Right lobe of liver (tissue), 6 donors: ENCODE measurements at regions not wholly inside any gene's neighbourhood (a gene's known extent, or its start where the extent isn't known, plus 50 kb on each side); places are given as distances from the start of the nearest gene placed in this dataset.
"Not testable (repeated sequence)": the region's sequence is repeated elsewhere in the genome, so short reads cannot be mapped to it uniquely, and the experiment has no call there.

Source experiments
- ATAC-seq, 4 donors: fragments of 200-7000 bp; cut with Tn5 transposase; one replicate each; pipeline ENCODE4 v1.9.1; 2020; ENCODE audit warnings: mild to moderate bottlenecking in 4 of 4, moderate library complexity in 4 of 4
- DNase-seq, 3 donors: peaks; one replicate each; pipeline ENCODE4 v3.0.0-alpha.2; 2020
- H3K27ac ChIP-seq, 3 donors: fragments of 200-600 bp; one replicate each; pipeline ENCODE4 v1.8.0; 2022
- H3K27me3 ChIP-seq, 2 donors: fragments of 200-600 bp; one replicate each; pipeline ENCODE4 v1.8.0; 2022
- H3K36me3 ChIP-seq, 4 donors: fragments of 200-600 bp; sonication (generic) in 1 of 4; one replicate each; pipeline versions ENCODE4 v1.5.1 to v1.8.0; 2017 to 2022; ENCODE audit warnings: control low read depth in 1 of 4
- H3K4me1 ChIP-seq, 4 donors: fragments of 200-600 bp; sonication (generic) in 1 of 4; one replicate each; pipeline versions ENCODE4 v1.5.1 to v1.8.0; 2017 to 2022; ENCODE audit warnings: control low read depth in 1 of 4
- H3K4me3 ChIP-seq, 3 donors: fragments of 200-600 bp; one replicate each; pipeline ENCODE4 v1.8.0; 2022
- H3K9me3 ChIP-seq, 4 donors: fragments of 200-600 bp; sonication (generic) in 1 of 4; one replicate each; pipeline versions ENCODE4 v1.5.1 to v1.8.0; 2017 to 2022; ENCODE audit warnings: control low read depth in 1 of 4
- POLR2A ChIP-seq: fragments of 450-650 bp; IDR thresholded peaks from one replicate; pipeline ENCODE4 v1.6.1; 2017; ENCODE audit warnings: antibody characterized with exemption, mild to moderate bottlenecking
- WGBS: methylation state at CpG from one replicate; pipeline ENCODE4 v1.1.6; 2018; ENCODE audit warnings: low coverage, low lambda C conversion rate; ENCODE audit not compliant: insufficient coverage; ENCODE audit errors: missing lambda C conversion rate; 5-methylcytosine and 5-hydroxymethylcytosine counted together
- intact Hi-C, 2 donors: fragments of 100-400 bp; cut with DNase I; formaldehyde crosslinking; loops; one replicate each; pipeline versions ENCODE4 v1.11.2 to v1.14.1; 2022
- TF ChIP-seq, protein P1 (sequence below), 4 donors: fragments of 200-600 bp in 3 of 4; fragments of 450-650 bp in 1 of 4; IDR thresholded peaks; one replicate each; pipeline versions ENCODE4 v1.5.1 to v1.8.0; 2016 to 2022; ENCODE audit warnings: antibody characterized with exemption in 4 of 4, mild to moderate bottlenecking in 2 of 4
- donor health status: DM: no; HTN: yes; CAD: no.
- donor health status: DM: no; HTN: no; CAD: no.
- donor health status: DM: no; HTN: no; CAD: no.
- donor health status: DM: no; HTN: yes; CAD: no.
- donor health status: DM: no; HTN: yes; CAD: no.

- 71% methylated on average over 6 of the region's 18 CpGs for WGBS
- ATAC-seq, result no peak
- no peaks in the 10 kb centered on the region for H3K36me3 ChIP-seq
- no peak for DNase-seq
- H3K27ac ChIP-seq, result no peak overlapping the region
- H3K4me1 ChIP-seq, result no peaks in the 10 kb centered on the region
- H3K9me3 ChIP-seq, result no peaks in the 10 kb centered on the region
- intact Hi-C loops, result no loop called here
- H3K4me3 ChIP-seq, result no peak overlapping the region
- H3K27me3 ChIP-seq, result no peaks in the 10 kb centered on the region
- TF ChIP-seq POLR2A, result no peak
- TF ChIP-seq, protein P1, sequence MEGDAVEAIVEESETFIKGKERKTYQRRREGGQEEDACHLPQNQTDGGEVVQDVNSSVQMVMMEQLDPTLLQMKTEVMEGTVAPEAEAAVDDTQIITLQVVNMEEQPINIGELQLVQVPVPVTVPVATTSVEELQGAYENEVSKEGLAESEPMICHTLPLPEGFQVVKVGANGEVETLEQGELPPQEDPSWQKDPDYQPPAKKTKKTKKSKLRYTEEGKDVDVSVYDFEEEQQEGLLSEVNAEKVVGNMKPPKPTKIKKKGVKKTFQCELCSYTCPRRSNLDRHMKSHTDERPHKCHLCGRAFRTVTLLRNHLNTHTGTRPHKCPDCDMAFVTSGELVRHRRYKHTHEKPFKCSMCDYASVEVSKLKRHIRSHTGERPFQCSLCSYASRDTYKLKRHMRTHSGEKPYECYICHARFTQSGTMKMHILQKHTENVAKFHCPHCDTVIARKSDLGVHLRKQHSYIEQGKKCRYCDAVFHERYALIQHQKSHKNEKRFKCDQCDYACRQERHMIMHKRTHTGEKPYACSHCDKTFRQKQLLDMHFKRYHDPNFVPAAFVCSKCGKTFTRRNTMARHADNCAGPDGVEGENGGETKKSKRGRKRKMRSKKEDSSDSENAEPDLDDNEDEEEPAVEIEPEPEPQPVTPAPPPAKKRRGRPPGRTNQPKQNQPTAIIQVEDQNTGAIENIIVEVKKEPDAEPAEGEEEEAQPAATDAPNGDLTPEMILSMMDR (IDR thresholded peaks at IDR 0.05), result no peak
Observed at GRCh38 chrX:537151-537550, 93.4 kb upstream of the SHOX start.

GRCh38 chrX:538311-538710 is 92.3 kb upstream of the SHOX start:
- ATAC-seq, result no peak
- Histone ChIP-seq H3K4me3 (no peak overlapping the region), H3K27ac (no peak overlapping the region), H3K9me3 (no peaks in the 10 kb centered on the region), H3K27me3 (no peaks in the 10 kb centered on the region), H3K4me1 (no peaks in the 10 kb centered on the region), H3K36me3 (no peaks in the 10 kb centered on the region)
- intact Hi-C loops, result no loop called here
- no peak for TF ChIP-seq POLR2A
- TF ChIP-seq, protein P1 (IDR thresholded peaks at IDR 0.05), result no peak
- DNase-seq, result no peak
- 77% methylated on average over 11 of the region's 11 CpGs for WGBS

DNA sequence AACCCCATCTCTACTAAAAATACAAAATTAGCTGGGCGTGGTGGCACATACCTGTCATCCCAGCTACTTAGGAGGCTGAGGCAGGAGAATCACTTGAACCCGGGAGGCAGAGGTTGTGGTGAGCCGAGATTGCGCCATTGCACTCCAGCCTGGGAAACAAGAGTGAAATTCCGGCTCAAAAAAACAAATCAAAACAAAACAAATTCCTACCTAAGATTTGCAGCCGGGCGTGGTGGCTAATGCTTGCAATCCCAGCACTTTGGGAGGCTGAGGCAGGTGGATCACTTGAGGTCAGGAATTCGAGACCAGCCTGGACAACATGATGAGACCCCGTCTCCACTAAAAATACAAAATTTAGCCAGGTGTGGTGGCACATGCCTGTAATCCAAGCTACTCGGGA is 89.6 kb upstream of the SHOX start:
- intact Hi-C loops, H3K27ac ChIP-seq, ATAC-seq, H3K4me1 ChIP-seq, H3K36me3 ChIP-seq, H3K9me3 ChIP-seq, H3K27me3 ChIP-seq, DNase-seq, H3K4me3 ChIP-seq: not testable (repeated sequence)
- 66% methylated on average over 6 of the region's 10 CpGs for WGBS

- WGBS, result 64% methylated on average over 8 of the region's 9 CpGs
- no peak for DNase-seq
- Histone ChIP-seq H3K36me3 (no peaks in the 10 kb centered on the region), H3K27ac (no peak overlapping the region), H3K4me3 (no peak overlapping the region), H3K4me1 (no peaks in the 10 kb centered on the region), H3K9me3 (no peaks in the 10 kb centered on the region), H3K27me3 (no peaks in the 10 kb centered on the region)
- ATAC-seq, result no peak
- intact Hi-C loops, result no loop called here
- no peak for TF ChIP-seq POLR2A
- TF ChIP-seq, protein P1 (IDR thresholded peaks at IDR 0.05), result no peak
Observed at GRCh38 chrX:542179-542578, 88.4 kb upstream of the SHOX start.

GRCh38 chrX:545452-545885 is 85.1 kb upstream of the SHOX start:
- ATAC-seq (peak in 1 of 4 donors; percentile 77), DNase-seq (no peak)
- Histone ChIP-seq H3K27ac (no peak overlapping the region), H3K4me1 (no peaks in the 10 kb centered on the region), H3K4me3 (no peak overlapping the region), H3K36me3 (no peaks in the 10 kb centered on the region), H3K27me3 (no peaks in the 10 kb centered on the region), H3K9me3 (no peaks in the 10 kb centered on the region)
- intact Hi-C loops, result no loop called here
- TF ChIP-seq, protein P1 (IDR thresholded peaks at IDR 0.05), result no peak
- TF ChIP-seq POLR2A, result no peak
- 27% methylated on average over 5 of the region's 19 CpGs for WGBS
